GM21447 (cell line): ENCODE measurements at regions not wholly inside any gene's neighbourhood (a gene's known extent, or its start where the extent isn't known, plus 50 kb on each side); places are given as distances from the start of the nearest gene placed in this dataset.
"Not testable (repeated sequence)": the region's sequence is repeated elsewhere in the genome, so short reads cannot be mapped to it uniquely, and the experiment has no call there.

Source experiments
- ATAC-seq: cut with Tn5 transposase; IDR thresholded peaks from one replicate; pipeline ENCODE4 v1.9.1; 2021; ENCODE audit not compliant: unreplicated experiment

GRCh38 chr5:167071981-167072610 lies 1219.3 kb upstream of the WWC1 start:
- no peak for ATAC-seq

GRCh38 chr5:167081561-167081960 lies 1209.9 kb upstream of the WWC1 start:
- ATAC-seq, result no peak

GRCh38 chr5:167096816-167097215 lies 1194.6 kb upstream of the WWC1 start:
- ATAC-seq, result no peak

- no peak for ATAC-seq
Measured at GRCh38 chr5:167104351-167104750, 1187.1 kb upstream of the WWC1 start.

GRCh38 chr5:167105941-167106340 lies 1185.5 kb upstream of the WWC1 start:
- ATAC-seq, result no peak

GRCh38 chr5:167107684-167108083 lies 1183.8 kb upstream of the WWC1 start:
- no peak for ATAC-seq

GRCh38 chr5:167108266-167108665 lies 1183.2 kb upstream of the WWC1 start:
- ATAC-seq, result not testable (repeated sequence)

GRCh38 chr5:167112556-167112955 lies 1178.9 kb upstream of the WWC1 start:
- no peak for ATAC-seq

GRCh38 chr5:167122267-167122666 lies 1169.2 kb upstream of the WWC1 start:
- no peak for ATAC-seq

- ATAC-seq, result no peak
Measured at GRCh38 chr5:167123126-167123525, 1168.3 kb upstream of the WWC1 start.

GRCh38 chr5:167128581-167128980 lies 1162.9 kb upstream of the WWC1 start:
- ATAC-seq, result no peak

GRCh38 chr5:167140548-167141291 lies 1150.7 kb upstream of the WWC1 start:
- ATAC-seq, result no peak

GRCh38 chr5:167143716-167144115 lies 1147.7 kb upstream of the WWC1 start:
- ATAC-seq, result no peak

GRCh38 chr5:167145841-167146240 lies 1145.6 kb upstream of the WWC1 start:
- no peak for ATAC-seq

GRCh38 chr5:167147879-167148278 lies 1143.6 kb upstream of the WWC1 start:
- ATAC-seq, result no peak

- ATAC-seq, result no peak
Measured at GRCh38 chr5:167150661-167151060, 1140.8 kb upstream of the WWC1 start.

GRCh38 chr5:167152561-167152960 lies 1138.9 kb upstream of the WWC1 start:
- ATAC-seq, result no peak

GRCh38 chr5:167155387-167156005 lies 1135.9 kb upstream of the WWC1 start:
- no peak for ATAC-seq

GRCh38 chr5:167156446-167156845 lies 1135.0 kb upstream of the WWC1 start:
- ATAC-seq, result no peak

- ATAC-seq, result no peak
Measured at GRCh38 chr5:167158588-167158987, 1132.9 kb upstream of the WWC1 start.

- no peak for ATAC-seq
Measured at GRCh38 chr5:167160388-167160787, 1131.1 kb upstream of the WWC1 start.

- no peak for ATAC-seq
Measured at GRCh38 chr5:167166696-167167095, 1124.7 kb upstream of the WWC1 start.
